Umbilical cord (tissue), 1 donor: ENCODE measurements at regions not wholly inside any gene's neighbourhood (a gene's known extent, or its start where the extent isn't known, plus 50 kb on each side); places are given as distances from the start of the nearest gene placed in this dataset.

Experiments used
- DNase-seq: peaks from one replicate; pipeline ENCODE4 v3.0.0-alpha.2; 2015; ENCODE audit warnings: low spot score

GRCh38 chr11:69348414-69349235 lies 54.7 kb downstream of the MYEOV start:
- no peak for DNase-seq

GRCh38 chr11:69350040-69350439 lies 56.1 kb downstream of the MYEOV start:
- DNase-seq: no peak

- DNase-seq: no peak
These were observed 56.6 kb downstream of the MYEOV start for GRCh38 chr11:69350596-69350995.

- no peak for DNase-seq
These were observed 57.5 kb downstream of the MYEOV start for GRCh38 chr11:69351460-69351859.

GRCh38 chr11:69352166-69352565 lies 58.2 kb downstream of the MYEOV start:
- DNase-seq: no peak

DNA sequence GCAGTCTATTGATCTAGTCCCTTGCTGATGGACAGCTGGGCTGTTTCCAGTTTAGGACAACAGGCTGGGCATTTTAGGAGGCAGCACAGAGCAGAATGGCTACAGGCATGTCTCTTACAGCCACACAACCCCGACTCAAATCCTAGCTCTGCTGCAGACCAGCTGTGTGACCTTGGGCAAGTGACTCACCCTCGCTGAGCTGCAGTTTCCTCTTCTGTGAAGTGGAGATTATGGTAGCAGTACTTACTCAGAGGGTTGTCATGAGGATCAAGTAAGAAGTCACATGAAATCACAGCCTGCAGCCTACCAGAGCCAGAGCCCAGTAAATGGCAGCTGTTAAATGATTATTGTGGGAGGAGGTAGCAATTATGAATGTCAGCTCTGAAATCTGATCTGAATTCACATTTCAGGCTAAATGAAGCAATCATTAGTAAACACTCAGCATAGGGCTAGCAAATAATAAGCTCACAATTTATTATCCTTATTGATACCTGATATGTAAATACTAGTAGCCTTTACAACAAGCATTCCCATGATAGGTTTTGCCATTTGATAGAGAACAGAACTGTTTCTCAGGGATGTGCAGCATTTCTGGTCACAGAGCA lies 58.9 kb downstream of the MYEOV start:
- peak; percentile 23 for DNase-seq

DNA sequence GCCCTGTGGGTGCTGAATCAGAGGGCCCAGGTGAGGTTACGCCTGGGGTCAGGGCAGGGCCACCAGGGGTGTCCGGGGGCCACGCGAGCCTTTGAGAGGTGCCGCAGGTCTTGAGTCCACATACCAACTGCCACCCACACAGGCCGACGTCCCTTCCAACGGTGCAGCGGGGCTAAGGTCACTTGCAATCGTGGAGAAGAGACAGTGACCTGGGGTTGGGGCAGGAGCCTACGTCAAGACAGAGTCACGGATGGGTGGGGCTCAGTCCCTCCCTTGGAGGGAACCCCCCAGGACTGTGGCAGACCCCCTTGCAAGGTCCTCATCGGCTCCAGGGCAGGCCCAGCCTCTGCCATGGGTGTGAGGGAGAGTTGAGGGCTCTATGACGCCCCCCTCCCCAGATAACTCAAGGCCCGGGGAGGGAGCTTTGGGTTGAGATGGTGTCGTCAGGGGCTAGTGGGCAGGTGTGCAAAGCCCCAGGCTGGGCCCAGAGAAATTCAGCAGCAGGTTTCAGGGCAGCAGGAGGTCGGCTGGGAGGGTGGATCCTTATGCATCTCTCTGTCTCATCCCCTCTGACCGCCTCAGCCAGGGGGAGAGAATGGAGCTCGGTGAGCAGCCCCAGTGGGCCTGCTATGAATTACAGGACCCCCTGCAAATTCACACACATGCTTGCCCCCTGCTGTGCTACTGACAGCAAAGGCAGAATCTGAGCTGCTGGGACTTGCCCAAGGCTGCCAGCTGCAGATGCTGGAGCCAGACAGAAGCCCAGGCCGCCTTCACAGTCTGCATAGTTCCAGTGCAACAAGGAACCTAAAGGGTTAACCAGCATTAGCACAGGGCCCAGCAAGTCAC lies 60.0 kb downstream of the MYEOV start:
- no peak for DNase-seq

DNA sequence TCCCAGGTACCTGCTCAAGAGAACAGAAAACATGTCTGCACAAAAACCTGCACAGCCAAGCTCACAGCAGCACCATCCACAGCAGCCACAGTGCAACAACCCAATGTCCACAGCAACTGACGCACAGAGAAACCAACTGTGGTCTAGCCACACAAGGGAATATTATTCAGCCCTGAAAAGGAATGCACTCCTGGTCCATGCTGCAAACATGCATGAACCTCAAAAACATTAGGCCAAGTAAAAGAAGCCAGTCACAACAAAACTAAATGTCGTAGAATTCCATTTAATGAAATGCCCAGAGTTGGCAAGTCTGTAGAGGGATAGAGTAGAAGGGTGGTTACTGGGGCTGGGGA lies 60.6 kb downstream of the MYEOV start:
- no peak for DNase-seq

DNA sequence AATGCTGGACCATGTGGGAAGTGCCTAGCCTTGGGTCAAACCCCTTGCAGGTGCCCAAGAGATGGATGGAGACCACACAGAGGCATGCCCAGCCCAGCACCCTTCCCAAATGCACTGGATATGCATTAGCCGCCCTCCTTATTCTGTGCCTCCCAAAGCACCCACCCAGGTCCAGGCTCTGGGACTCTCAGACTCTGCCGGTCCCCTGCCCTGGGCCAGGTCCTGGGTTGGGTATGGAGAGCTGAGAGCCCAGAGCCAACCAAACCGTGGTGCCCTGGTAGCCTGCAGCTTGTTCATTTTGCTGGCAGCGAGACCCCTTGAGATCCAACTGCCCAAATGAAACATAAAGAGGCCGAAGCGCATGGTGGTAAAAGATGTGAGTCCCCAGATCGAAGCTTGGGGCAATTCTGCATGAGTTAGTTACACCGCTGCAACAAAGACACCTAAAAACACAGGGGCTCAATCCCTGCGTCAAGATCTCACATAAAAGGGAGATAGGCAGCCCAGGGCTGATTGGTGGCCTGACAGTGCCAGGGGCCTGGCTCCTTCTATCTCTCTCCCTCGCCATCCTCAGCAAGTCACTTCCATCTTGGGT lies 61.5 kb downstream of the MYEOV start:
- no peak for DNase-seq

DNA sequence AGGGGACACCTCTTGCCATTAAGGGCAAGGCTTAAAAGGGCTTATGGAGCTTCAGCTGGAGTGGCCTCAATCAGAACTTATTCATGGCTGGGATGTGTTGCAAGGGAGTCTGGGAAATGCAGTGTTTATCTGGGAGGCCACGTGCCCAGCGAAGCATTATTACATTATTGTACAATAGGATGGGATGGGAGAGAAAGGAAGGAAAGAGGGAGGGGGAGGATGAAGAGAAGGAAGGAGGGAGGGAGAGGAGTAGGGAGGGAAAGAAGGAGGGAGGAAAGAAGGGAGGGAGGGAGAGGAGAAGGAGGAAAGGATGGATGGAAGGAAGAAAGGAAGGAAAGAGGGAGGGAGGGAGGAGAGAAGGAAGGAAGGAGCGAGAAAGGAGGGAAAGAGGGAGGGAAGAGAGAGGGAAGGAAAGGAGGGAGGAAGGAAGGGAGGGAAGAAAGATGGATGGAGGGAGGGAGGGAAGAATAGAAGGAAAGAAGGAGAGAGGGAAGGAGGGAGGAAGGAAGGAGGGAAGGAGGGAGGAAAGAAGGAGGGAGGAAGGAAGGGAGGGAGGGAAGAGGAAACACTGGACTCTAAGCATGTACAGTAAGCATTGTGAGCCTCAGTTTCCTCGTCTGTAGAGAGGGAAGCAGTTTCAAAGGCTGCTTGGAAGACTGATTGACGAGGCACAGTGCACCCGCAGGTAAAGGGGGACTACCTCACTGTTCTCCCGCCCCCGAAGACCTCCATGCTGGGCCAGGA lies 62.2 kb downstream of the MYEOV start:
- no peak for DNase-seq

DNA sequence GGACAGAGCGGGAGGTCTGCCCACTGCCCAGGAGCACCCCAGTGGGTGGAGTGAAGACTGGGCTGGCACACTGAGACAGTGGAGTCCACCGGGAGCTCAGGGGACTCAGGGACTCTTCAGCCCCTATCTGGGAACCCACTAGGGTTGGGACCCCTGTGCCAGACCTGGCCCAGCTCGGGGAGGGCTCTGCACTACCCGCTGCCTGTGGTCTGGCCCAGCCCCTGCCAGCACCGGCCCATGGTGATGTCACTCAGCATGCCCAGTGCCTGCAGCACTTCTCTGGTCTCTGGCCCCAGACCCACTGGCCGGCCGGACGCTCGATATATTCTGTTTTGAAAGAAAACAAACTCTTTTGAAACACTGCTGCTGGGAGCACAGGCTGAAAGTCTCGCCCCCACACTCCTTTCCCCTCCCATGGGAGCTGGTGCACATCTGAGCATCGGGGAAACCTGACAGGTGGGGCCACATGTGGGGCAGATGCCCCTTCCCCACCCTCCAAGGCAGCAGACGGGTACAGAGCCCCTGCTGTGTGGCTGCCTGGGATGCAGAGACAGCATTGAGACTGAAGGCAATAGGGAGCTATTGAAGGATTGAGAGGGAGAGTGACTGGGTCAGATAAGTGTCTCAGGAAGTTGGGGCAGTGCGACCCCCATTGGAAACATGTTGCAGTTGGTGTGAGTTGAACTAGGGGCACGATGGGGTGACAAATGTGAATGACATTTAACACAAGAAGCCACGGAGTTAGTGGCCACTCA lies 62.9 kb downstream of the MYEOV start:
- no peak for DNase-seq

DNA sequence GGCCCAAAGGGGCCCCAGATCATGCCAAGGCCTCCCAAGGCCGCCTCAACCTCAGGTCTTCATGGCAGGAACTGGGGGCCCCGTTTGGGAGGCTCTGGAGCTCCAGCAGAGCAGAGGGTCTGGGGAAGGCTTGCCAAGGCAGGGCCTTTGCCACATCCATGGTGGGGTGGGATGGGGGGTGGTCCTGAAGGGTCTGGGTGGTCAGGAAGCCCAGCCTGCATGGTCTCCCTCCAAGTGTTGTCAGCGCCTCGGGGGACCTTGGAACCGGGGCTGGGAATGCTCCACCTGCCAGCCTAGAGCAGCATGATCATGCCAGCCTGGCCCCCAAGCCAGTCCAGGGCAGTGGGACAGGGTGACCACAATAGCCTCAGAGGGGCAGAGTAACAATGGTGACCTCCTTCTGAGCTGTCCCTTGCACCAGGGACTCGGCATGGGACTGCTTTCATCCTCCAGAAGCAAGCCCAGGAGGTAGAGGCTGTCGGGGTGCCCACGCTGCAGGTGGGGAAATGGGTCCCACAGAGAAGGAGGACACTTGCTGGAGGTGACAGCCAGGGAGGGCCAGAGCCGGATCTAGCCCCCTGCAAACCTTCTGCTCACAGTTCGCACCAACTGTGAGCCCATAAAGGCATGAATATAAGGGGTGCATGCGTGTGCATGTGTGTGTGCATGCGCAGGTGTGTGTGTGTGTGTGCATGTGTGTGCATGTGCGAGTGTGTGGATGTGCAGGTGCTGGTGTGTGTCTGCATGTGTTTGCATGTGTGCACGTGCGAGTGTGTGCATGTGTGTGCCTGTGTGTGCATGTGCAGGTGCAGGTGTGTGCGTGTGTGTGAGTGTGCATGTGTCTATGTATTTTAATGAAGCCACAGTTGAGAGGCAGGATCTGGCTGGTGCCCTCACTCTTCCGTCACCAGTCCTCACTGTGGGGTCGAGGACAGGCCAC lies 63.8 kb downstream of the MYEOV start:
- DNase-seq: no peak

- no peak for DNase-seq
These were observed 64.6 kb downstream of the MYEOV start for GRCh38 chr11:69358398-69359020.

GRCh38 chr11:69359735-69360480 lies 66.0 kb downstream of the MYEOV start:
- no peak for DNase-seq

DNA sequence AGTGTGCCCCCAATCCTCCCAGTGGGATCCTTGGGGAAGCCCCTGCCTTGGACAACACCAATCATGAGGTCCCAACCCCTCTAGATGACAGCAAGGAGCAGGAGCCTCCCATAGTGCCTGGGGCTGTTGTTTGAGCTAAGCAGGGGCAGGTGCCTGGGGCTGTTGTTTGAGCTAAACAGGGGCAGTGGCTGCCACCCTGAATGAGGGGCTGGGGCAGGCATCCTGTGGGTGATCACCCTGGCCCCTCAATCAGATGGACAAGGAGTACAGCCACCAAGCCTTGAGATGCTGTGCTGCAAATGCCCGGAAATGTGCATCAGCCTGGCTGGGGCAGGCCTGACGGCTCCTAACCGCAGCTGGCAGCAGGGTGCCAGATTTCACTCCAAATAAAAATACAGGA lies 66.7 kb downstream of the MYEOV start:
- DNase-seq: no peak

GRCh38 chr11:69361048-69361447 lies 67.1 kb downstream of the MYEOV start:
- no peak for DNase-seq

- no peak for DNase-seq
These were observed 67.5 kb downstream of the MYEOV start for GRCh38 chr11:69361466-69361865.

- no peak for DNase-seq
These were observed 68.4 kb downstream of the MYEOV start for GRCh38 chr11:69362315-69362714.
